ENCODE measurements at regions not wholly inside any gene's neighbourhood (a gene's known extent, or its start where the extent isn't known, plus 50 kb on each side); places are given as distances from the start of the nearest gene placed in this dataset.

- 93 to 99% methylated on average over 2 of the region's 2 CpGs for WGBS, 2 experiments
- Histone ChIP-seq H3K36me3 (ENCODE audit: control insufficient read depth, insufficient read depth, low read length) (no peaks in the 10 kb centered on the region), H3K27me3 (ENCODE audit: control insufficient read depth, insufficient read depth, low read length, poor library complexity, severe bottlenecking) (no peaks in the 10 kb centered on the region), H3K27ac (ENCODE audit: insufficient read depth, low read depth, low read length, poor library complexity, severe bottlenecking) (no peak overlapping the region), H3K9me3 (ENCODE audit: control insufficient read depth, low read length) (no peaks in the 10 kb centered on the region), H3K4me1 (ENCODE audit: control insufficient read depth, insufficient read depth, low read length) (peaks cover 5% of the 10 kb centered on the region), H3K4me3 (ENCODE audit: insufficient read depth, low read depth, low read length) (no peak overlapping the region)
These were observed 128.3 kb upstream of the SPATA13 start for GRCh38 chr13:24032252-24032651.

GRCh38 chr13:24032674-24033073 is 127.8 kb upstream of the SPATA13 start:
- no peak overlapping the region for H3K27ac ChIP-seq (ENCODE audit: insufficient read depth, low read depth, low read length, poor library complexity, severe bottlenecking)

GRCh38 chr13:24033527-24034302 is 126.8 kb upstream of the SPATA13 start:
- Histone ChIP-seq H3K4me3 (ENCODE audit: insufficient read depth, low read depth, low read length) (no peak overlapping the region), H3K27ac (ENCODE audit: insufficient read depth, low read depth, low read length, poor library complexity, severe bottlenecking) (no peak overlapping the region), H3K4me1 (ENCODE audit: control insufficient read depth, insufficient read depth, low read length) (peaks cover 5% of the 10 kb centered on the region), H3K36me3 (ENCODE audit: control insufficient read depth, insufficient read depth, low read length) (no peaks in the 10 kb centered on the region), H3K9me3 (ENCODE audit: control insufficient read depth, low read length) (no peaks in the 10 kb centered on the region), H3K27me3 (ENCODE audit: control insufficient read depth, insufficient read depth, low read length, poor library complexity, severe bottlenecking) (no peaks in the 10 kb centered on the region)
- WGBS, 2 experiments, result 90 to 91% methylated on average over 11 of the region's 11 CpGs

More at GRCh38 chr13:24032674-24033073, 127.8 kb upstream of the SPATA13 start:
- Histone ChIP-seq H3K9me3 (ENCODE audit: control insufficient read depth, low read length) (no peaks in the 10 kb centered on the region), H3K27me3 (ENCODE audit: control insufficient read depth, insufficient read depth, low read length, poor library complexity, severe bottlenecking) (no peaks in the 10 kb centered on the region), H3K36me3 (ENCODE audit: control insufficient read depth, insufficient read depth, low read length) (no peaks in the 10 kb centered on the region), H3K4me3 (ENCODE audit: insufficient read depth, low read depth, low read length) (no peak overlapping the region), H3K4me1 (ENCODE audit: control insufficient read depth, insufficient read depth, low read length) (peaks cover 5% of the 10 kb centered on the region)
- WGBS, 2 experiments, result 79 to 94% methylated on average over 2 of the region's 2 CpGs

GRCh38 chr13:24035411-24035810 is 125.1 kb upstream of the SPATA13 start:
- Histone ChIP-seq H3K27me3 (ENCODE audit: control insufficient read depth, insufficient read depth, low read length, poor library complexity, severe bottlenecking) (peaks cover 3% of the 10 kb centered on the region), H3K9me3 (ENCODE audit: control insufficient read depth, low read length) (no peaks in the 10 kb centered on the region), H3K4me3 (ENCODE audit: insufficient read depth, low read depth, low read length) (no peak overlapping the region), H3K36me3 (ENCODE audit: control insufficient read depth, insufficient read depth, low read length) (no peaks in the 10 kb centered on the region), H3K27ac (ENCODE audit: insufficient read depth, low read depth, low read length, poor library complexity, severe bottlenecking) (no peak overlapping the region), H3K4me1 (ENCODE audit: control insufficient read depth, insufficient read depth, low read length) (peaks cover 10% of the 10 kb centered on the region)
- WGBS, 2 experiments, result 76% methylated on average over 5 of the region's 5 CpGs

GRCh38 chr13:24036115-24036514 is 124.4 kb upstream of the SPATA13 start:
- H3K36me3 ChIP-seq (ENCODE audit: control insufficient read depth, insufficient read depth, low read length), result no peaks in the 10 kb centered on the region
- H3K9me3 ChIP-seq (ENCODE audit: control insufficient read depth, low read length), result no peaks in the 10 kb centered on the region
- peaks cover 3% of the 10 kb centered on the region for H3K27me3 ChIP-seq (ENCODE audit: control insufficient read depth, insufficient read depth, low read length, poor library complexity, severe bottlenecking)
- H3K4me3 ChIP-seq (ENCODE audit: insufficient read depth, low read depth, low read length), result no peak overlapping the region
- WGBS, 2 experiments, result 62 to 82% methylated on average over 2 of the region's 2 CpGs
- peak overlapping the region; percentile 26 for H3K27ac ChIP-seq (ENCODE audit: insufficient read depth, low read depth, low read length, poor library complexity, severe bottlenecking)
- H3K4me1 ChIP-seq (ENCODE audit: control insufficient read depth, insufficient read depth, low read length), result peaks cover 17% of the 10 kb centered on the region

- WGBS, 2 experiments, result 69 to 74% methylated on average over 9 of the region's 9 CpGs
- H3K9me3 ChIP-seq (ENCODE audit: control insufficient read depth, low read length), result no peaks in the 10 kb centered on the region
- H3K27me3 ChIP-seq (ENCODE audit: control insufficient read depth, insufficient read depth, low read length, poor library complexity, severe bottlenecking), result peaks cover 3% of the 10 kb centered on the region
- no peak overlapping the region for H3K27ac ChIP-seq (ENCODE audit: insufficient read depth, low read depth, low read length, poor library complexity, severe bottlenecking)
- no peak overlapping the region for H3K4me3 ChIP-seq (ENCODE audit: insufficient read depth, low read depth, low read length)
- peaks cover 27% of the 10 kb centered on the region for H3K4me1 ChIP-seq (ENCODE audit: control insufficient read depth, insufficient read depth, low read length)
- no peaks in the 10 kb centered on the region for H3K36me3 ChIP-seq (ENCODE audit: control insufficient read depth, insufficient read depth, low read length)
These were observed 122.1 kb upstream of the SPATA13 start for GRCh38 chr13:24038405-24038804.

GRCh38 chr13:24038841-24039330 is 121.6 kb upstream of the SPATA13 start:
- peaks cover 27% of the 10 kb centered on the region for H3K4me1 ChIP-seq (ENCODE audit: control insufficient read depth, insufficient read depth, low read length)

GRCh38 chr13:24039621-24040475 is 120.7 kb upstream of the SPATA13 start:
- peaks cover 27% of the 10 kb centered on the region for H3K4me1 ChIP-seq (ENCODE audit: control insufficient read depth, insufficient read depth, low read length)
- H3K9me3 ChIP-seq (ENCODE audit: control insufficient read depth, low read length), result no peaks in the 10 kb centered on the region
- no peaks in the 10 kb centered on the region for H3K36me3 ChIP-seq (ENCODE audit: control insufficient read depth, insufficient read depth, low read length)
- 75% methylated on average over 7 of the region's 7 CpGs for WGBS, 2 experiments
- no peak overlapping the region for H3K27ac ChIP-seq (ENCODE audit: insufficient read depth, low read depth, low read length, poor library complexity, severe bottlenecking)
- no peak overlapping the region for H3K4me3 ChIP-seq (ENCODE audit: insufficient read depth, low read depth, low read length)
- peaks cover 3% of the 10 kb centered on the region for H3K27me3 ChIP-seq (ENCODE audit: control insufficient read depth, insufficient read depth, low read length, poor library complexity, severe bottlenecking)

More at GRCh38 chr13:24038841-24039330, 121.6 kb upstream of the SPATA13 start:
- Histone ChIP-seq H3K27ac (ENCODE audit: insufficient read depth, low read depth, low read length, poor library complexity, severe bottlenecking) (no peak overlapping the region), H3K4me3 (ENCODE audit: insufficient read depth, low read depth, low read length) (no peak overlapping the region), H3K27me3 (ENCODE audit: control insufficient read depth, insufficient read depth, low read length, poor library complexity, severe bottlenecking) (peaks cover 3% of the 10 kb centered on the region), H3K36me3 (ENCODE audit: control insufficient read depth, insufficient read depth, low read length) (no peaks in the 10 kb centered on the region), H3K9me3 (ENCODE audit: control insufficient read depth, low read length) (no peaks in the 10 kb centered on the region)
- 84 to 86% methylated on average over 3 of the region's 3 CpGs for WGBS, 2 experiments

GRCh38 chr13:24040835-24041234 is 119.7 kb upstream of the SPATA13 start:
- peaks cover 27% of the 10 kb centered on the region for H3K4me1 ChIP-seq (ENCODE audit: control insufficient read depth, insufficient read depth, low read length)
- H3K4me3 ChIP-seq (ENCODE audit: insufficient read depth, low read depth, low read length), result no peak overlapping the region
- H3K9me3 ChIP-seq (ENCODE audit: control insufficient read depth, low read length), result no peaks in the 10 kb centered on the region
- H3K27me3 ChIP-seq (ENCODE audit: control insufficient read depth, insufficient read depth, low read length, poor library complexity, severe bottlenecking), result peaks cover 3% of the 10 kb centered on the region
- H3K36me3 ChIP-seq (ENCODE audit: control insufficient read depth, insufficient read depth, low read length), result no peaks in the 10 kb centered on the region
- WGBS, 2 experiments, result 5 to 7% methylated on average over 3 of the region's 3 CpGs
- H3K27ac ChIP-seq (ENCODE audit: insufficient read depth, low read depth, low read length, poor library complexity, severe bottlenecking), result no peak overlapping the region

- no peak overlapping the region for H3K4me3 ChIP-seq (ENCODE audit: insufficient read depth, low read depth, low read length)
- no peaks in the 10 kb centered on the region for H3K9me3 ChIP-seq (ENCODE audit: control insufficient read depth, low read length)
- H3K36me3 ChIP-seq (ENCODE audit: control insufficient read depth, insufficient read depth, low read length), result no peaks in the 10 kb centered on the region
- H3K27ac ChIP-seq (ENCODE audit: insufficient read depth, low read depth, low read length, poor library complexity, severe bottlenecking), result no peak overlapping the region
- 67 to 68% methylated on average over 13 of the region's 13 CpGs for WGBS, 2 experiments
- H3K27me3 ChIP-seq (ENCODE audit: control insufficient read depth, insufficient read depth, low read length, poor library complexity, severe bottlenecking), result peaks cover 3% of the 10 kb centered on the region
- peaks cover 22% of the 10 kb centered on the region for H3K4me1 ChIP-seq (ENCODE audit: control insufficient read depth, insufficient read depth, low read length)
These were observed 118.8 kb upstream of the SPATA13 start for GRCh38 chr13:24041651-24042225.
